HG03159 (cell line): ENCODE measurements at regions not wholly inside any gene's neighbourhood (a gene's known extent, or its start where the extent isn't known, plus 50 kb on each side); places are given as distances from the start of the nearest gene placed in this dataset.

Experiments
- ATAC-seq: cut with Tn5 transposase; IDR thresholded peaks from one replicate; pipeline ENCODE4 v1.9.1; 2021; ENCODE audit warnings: mild to moderate bottlenecking, moderate library complexity; ENCODE audit not compliant: unreplicated experiment

DNA sequence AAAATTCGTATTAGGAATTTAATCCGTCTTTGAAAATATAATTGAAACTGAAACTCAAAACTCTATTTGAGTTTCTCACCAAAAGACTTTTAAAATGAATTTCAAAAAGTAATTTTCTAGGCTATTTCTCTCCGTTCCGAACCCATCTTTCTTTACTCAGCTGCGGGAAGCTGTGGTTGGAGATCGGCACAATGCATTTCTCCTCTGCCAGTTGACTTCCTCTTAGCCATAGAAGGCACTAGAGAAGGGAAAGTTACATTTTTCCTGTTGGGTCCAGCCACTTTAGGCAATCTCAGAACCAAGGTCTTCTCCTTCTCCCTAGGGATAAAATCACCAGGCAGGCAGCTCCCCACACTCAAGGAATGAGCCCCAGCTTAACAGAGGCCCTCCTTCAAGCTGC lies 133.6 kb upstream of the COL1A2 start:
- no peak for ATAC-seq

DNA sequence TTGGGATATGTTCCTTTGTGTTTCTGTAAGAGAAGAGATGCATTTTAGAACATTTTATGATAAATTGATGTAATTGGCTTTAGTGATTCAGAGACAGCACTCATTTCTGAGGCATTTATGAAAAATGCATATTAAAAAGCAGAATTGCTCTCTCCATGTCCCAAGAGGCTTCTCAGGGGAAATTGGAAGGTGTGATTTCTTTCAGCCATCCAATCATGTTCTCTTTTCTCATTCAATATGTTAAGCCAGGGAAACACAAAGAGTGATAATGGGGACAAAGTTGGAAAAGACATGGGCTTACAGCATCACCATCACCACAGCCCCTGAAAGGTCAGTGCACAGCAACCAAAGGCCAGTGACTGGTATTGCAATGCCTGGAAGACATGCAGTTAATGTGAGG lies 129.9 kb upstream of the COL1A2 start:
- ATAC-seq: no peak

DNA sequence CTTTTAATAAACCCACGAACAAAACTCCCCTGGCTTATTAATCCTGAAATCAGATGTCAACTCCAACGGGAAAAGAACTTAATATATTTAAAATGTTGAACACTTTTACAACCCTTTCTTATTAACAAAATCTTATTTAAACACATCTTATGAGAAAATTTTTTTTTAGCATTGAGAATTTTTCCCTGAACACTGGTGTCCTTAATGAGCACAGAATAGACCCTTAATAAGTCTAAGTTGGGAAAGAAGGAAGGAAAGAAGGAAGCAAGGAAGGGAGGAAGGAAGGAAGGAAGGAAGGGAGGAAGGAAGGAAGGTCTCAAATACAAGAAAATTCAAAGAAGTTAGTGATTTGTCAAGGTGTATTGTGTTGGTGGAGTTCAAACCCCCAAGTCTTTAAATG lies 129.2 kb upstream of the COL1A2 start:
- ATAC-seq: no peak

DNA sequence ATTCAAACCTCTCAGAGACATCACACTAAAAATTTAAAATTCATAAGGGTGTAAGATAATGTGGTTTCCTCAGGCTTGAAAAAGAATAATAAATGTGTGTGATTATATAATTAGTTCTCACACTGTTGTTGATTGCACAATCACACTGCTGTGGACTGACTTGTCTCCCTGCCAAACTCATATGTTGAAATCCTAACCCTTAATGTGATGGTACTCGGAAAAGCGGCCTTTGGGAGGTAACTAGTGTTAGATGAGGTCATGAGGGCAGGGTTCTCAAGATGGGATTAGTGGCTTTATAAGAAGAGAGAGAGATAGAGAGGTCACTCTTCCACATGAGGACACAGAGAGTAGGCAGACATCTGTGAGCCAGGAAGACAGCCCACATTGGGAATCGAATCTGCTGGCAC lies 128.5 kb upstream of the COL1A2 start:
- ATAC-seq: no peak

DNA sequence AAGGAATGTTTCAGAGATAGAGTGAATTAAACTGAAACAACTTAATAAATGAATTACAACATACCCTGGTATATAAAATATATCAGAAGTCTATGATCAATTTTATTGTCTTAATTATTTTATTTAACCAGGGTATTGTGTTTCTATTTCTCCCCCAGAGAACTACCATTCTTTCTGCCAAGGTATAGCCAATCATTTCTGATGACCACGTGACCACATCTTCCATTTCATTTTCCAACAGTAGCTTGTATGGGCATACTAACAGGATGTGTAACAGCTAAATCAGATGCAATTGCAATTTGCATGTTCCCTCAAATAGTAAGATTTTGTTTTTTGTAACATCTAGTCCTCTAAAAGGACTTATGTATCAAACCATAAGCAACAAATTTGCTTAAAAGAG lies 123.9 kb upstream of the COL1A2 start:
- ATAC-seq: no peak

DNA sequence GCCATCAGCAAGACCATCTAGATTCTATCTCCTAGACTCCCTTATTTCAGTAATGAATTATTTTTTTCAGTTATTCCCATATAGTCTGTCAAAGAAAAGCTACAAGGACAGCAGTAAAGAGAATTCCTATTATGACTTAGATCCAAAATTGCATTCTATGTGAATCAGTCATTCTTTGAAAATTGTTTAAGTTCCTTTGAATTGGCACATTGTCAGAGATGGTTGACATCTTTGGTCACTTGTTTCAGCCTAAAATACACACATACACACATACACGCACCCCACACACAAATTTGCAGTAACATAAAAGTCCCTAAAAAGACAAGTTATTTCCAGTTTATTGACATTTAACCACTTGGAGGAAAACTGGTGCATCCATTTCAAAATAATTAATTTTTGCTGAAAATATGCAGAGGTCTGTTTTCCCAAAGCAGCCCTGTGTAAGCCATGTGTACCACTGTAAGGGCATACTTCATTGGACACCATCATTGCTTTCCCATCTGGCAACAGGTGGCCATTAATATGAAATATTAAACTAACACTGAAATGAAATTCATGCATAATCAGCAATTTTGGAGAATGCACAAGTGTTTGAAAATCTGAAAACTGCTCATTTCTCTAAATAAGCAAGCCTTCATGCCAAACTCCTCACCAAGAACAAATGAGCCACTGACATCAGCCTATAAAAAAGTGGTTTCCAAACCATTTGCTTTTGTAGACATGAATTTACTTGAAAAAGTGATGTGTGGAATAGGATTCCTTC lies 121.7 kb upstream of the COL1A2 start:
- ATAC-seq: no peak

DNA sequence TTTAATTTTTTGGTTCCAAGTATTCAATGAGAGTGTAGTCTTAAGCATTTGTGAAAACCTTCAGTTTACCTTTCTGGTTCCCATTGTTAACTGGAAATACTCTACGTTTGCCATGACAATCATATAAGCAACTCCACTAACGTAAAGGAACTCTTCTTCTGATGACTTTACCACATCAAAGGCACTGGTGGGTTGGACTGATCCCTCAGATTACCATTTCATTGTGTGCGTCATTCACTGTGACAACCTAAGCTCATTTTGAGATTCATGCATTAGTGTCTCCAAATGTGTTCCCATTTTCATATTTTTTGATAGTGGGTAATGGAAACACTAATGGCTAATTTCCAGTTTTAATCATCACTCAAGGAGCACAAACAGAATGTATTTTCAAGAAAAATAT lies 119.9 kb upstream of the COL1A2 start:
- no peak for ATAC-seq

DNA sequence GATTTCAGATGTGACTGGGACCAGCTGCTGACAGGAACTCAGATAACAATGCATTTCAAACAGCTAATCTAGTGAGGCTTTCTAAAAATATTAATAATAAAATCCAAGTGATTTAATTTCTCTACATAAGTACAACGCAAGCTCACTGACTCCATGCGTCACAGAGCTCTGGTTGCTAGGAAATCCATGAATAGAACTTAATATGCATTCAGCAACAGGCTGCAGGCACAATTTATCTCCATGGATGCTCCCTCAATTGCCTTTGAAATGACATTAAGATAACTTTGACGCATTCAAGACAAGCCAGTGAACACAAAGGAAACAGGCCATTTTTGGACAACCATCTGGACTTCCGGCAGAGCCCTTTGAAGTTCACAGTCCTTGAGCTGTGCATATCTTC lies 118.7 kb upstream of the COL1A2 start:
- no peak for ATAC-seq

DNA sequence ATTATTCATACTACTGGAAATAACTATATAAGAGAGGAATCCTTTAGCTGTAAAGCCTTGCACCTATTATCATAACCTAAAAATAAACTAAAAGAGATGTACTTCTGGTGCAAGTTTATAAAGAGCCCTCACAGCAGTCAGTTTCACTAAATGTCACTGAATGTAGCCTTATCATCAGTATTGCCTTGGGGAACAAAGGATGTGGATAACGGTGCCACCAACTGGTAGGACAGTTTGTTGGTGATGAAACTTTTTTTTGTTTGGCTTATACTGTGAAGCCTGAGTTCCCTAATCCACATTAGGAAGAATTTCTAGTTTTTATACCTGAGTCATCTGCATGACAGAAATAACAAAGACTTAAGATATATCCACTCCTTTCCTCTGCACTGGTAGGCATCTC lies 117.9 kb upstream of the COL1A2 start:
- no peak for ATAC-seq

DNA sequence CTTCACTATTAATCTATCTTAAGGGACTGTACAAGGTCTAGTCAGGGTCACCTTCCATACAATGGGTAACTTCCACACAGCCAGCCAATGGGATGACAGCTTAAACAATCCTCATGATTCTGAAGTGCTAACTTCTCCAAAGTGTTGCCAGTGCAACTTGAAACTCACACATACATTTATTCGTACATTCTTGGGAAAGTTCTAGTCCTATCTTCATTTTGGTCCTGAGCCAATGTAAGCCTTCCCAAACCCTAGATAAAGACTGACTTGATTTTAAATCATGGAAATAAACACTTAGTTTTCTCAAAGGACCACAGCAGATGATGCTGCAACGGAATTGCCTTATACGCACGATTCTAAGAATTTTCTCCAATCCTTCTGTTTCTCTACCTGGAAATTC lies 117.5 kb upstream of the COL1A2 start:
- ATAC-seq: no peak

DNA sequence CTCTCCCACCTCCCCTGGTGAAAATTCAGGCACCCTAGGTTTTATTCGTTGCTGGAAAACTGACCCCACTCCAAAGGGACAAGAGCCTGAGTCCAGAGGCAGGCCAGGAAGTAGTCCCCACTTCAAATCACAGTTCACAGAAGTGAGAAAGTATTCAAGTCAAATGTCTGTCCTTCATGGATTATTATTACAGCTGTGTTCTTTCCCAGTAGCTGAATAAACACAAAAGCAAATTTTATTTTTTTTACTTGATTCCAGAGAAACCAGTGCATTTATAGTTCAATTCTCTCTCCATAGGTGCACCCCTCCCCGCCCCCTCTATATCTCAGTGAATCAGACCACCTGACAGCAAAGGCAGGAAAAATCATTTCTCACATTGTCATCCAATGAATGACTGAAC lies 113.8 kb upstream of the COL1A2 start:
- ATAC-seq: no peak

DNA sequence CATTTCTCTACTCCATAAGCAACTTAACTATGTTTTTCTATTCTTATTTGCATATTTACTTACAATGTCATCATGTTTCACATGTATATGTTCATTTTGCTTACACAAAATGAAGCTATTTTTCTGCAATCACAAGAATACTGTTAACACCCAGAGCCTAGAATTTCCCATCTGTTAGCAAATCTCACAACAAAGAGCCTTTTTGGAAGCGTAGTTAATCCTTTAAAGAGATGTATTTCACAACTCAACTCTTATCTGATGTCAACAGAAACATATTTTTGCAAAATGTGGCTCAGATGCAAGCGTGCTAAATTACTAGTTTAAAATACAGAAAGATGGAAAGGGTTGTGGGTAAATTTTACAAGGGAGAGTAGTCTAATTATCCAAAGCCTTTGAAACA lies 110.6 kb upstream of the COL1A2 start:
- ATAC-seq: no peak

DNA sequence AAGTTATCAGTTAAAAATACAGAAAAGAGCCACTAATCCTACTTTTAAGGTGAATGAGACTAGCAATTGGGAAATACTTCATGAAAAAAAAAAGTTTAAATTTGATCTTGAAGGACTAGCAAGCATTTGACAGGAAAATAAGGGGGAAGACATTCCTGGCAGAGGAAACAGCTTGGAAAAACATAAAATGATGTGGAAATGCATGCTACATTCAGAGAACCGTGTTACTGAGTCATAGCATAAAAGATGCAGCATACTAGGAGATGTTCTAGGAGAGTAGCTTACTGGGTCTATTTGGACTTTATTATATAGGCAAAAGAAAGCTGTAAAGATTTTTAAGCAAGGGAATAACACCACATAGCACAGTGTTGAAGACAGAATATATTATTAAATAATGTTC lies 108.6 kb upstream of the COL1A2 start:
- no peak for ATAC-seq

DNA sequence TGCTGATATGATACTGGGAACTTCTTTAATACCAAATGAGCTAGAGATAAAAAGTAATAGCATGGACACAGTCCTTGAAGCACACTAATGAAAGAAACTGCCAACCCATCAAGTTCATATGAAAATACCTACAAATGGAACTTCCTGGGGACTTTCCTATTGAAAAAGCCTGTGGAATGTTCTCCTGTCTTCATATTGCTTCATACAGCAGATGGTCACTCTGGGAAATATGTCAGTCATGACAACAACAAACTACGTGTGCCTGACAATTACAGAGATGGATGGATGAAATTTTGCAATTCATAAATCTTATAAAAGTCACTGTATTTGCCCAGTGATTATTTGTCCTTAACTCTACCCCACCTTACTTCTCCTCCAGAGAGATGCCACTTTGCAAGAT lies 106.6 kb upstream of the COL1A2 start:
- no peak for ATAC-seq

DNA sequence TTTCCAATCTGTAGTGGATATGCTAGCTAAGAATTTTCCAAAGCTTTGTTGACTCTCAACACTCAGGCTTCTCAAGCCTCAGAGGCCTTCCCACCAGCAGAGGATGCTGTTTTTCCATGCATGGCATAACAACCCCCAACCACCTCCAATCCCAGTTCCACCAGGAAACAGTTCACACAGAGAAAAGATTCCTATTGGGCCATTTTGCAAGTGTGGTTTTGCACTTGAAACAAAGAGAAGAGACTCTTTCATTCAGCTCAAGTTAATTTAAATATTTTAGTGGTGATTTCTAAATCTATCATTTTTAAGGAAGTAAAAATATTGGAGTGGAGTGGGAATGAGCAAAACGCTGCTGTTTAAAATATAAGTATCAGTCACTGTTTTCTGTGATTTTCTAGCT lies 105.6 kb upstream of the COL1A2 start:
- no peak for ATAC-seq

DNA sequence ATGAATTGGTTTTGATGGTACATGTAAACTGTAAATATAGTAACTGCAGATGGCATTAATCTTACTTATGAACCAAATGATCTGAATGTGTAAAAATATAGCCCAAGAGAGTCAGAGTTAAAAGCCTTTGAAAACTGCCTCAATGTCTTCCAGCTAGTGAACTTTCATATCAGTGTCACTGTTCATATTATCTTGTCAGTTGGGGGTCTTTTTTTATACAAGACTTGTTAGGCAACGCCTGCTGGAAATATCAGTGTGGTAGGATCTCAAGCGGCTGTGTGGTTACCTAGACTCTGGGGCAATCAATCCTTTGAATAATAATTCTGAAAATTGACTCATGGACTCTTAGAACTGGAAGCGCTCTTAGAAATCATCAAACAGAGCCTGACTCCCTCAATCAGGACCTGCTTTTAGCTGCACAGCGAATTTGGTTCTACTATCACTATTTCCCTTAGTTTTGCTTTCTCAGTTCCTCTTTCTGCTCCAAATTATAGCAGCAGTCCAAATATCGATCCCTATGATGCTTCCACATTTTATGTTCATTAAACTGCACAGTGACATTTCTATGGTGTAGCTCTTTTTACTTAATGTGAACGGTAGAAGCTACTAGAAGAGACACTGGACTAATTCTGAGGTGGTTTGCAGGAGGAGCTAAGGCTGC lies 100.1 kb upstream of the COL1A2 start:
- no peak for ATAC-seq

DNA sequence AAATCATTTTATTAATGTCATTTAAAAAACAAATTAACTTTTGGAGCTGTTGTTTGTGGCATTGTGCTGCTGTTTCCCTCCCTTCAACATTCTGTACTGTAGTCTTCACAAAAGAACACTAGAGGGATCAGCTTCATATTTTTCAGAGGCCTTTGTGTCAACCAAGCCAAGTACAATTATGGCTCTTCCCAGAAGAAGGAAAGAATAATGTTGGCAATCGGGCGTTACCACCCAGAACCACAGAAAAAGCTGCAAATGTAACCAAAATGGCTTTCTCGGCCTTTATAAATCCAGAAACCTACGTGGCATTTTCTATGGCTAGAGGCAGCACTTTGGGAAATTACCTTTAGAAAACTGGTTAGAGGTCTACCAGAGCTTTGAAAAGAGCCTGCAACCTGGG lies 98.8 kb upstream of the COL1A2 start:
- ATAC-seq: no peak

DNA sequence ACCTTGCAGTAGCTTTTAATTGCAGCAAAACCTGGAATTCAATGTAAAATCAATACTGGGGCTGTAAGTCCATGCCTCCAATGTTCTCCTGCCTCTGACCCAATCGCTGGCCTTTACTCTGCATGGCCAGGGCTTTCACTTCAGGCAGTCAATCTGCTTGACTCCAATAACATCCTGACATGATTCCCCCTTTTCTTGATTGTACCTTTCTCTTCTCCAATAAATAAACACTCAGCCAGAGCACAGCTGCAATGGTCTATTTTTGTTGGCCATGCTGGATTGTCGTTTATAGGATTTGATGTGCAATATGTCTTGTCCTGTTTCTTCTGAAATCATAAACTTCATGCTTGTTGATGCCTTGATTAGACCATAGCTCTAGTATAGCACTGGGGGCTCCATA lies 97.8 kb upstream of the COL1A2 start:
- no peak for ATAC-seq

DNA sequence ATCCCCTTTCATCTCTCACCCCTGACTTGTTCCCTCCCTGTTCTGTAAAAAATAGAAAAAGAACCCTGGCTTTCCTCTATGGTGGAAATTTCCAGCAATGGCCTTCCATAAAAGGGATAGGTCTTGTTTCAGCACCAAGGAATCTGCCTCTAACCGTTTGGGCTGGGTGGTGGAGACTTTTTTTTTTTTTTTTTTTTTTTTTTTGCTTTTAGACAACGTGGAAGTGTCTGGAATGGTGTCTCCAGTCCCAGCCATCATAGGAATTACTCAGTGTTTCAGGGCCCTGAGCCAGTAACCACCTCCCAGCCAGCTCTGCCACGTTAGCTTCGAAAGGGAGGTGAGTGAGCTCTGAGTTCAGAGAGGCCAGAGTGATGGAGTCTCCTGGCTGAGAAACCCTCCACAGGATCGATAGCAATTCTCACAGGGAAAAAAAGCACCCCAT lies 97.3 kb upstream of the COL1A2 start:
- ATAC-seq: no peak

DNA sequence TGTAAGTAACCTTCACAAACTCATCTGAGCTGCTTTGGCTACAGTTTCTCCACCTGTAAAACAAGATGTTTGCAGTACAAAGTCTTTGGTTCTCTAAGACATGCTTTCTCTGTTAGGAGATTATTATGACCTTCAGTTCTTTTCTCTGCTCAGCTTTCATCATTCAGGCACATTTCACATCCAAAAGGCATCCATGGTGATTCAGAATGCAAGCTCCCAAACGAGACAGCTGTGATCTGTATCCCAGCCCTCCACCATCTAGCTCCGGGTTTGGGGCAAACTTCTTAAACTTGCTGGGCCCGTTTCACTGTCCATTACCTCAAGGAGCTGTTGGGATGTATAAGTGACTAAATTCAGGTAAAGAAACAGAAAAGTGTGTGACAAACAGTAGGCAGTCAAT lies 95.8 kb upstream of the COL1A2 start:
- ATAC-seq: no peak

DNA sequence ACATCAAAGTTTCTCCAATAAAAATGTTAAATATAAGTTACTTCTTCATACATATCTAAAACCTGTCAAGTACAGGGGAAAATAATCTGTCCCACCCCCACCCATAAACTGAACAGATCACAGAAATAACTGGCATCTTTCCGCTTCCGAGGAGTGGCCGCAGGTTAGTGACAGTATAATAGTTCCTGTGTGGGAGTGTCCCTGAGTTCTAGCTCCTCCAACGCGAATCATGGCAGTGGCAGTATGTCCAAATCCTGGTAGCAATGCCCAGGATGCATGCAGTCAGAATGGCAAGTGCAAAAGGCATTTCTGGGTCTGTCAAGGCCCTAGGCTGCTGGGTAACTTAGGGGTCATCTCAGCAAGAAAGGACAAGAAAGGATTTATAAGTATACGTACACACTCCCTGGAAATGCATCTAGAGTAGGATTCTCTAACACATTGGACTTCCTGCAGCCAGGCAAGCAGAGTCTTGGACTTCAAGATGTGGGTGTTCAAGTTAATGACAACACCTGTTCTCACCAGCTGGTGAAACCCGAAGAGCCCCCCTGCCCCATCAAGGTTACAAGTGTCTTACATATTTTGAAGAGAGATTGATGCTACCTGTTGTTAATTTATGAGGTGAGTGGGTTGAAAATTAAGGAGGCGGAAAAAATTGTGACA lies 94.4 kb upstream of the COL1A2 start:
- ATAC-seq: no peak

DNA sequence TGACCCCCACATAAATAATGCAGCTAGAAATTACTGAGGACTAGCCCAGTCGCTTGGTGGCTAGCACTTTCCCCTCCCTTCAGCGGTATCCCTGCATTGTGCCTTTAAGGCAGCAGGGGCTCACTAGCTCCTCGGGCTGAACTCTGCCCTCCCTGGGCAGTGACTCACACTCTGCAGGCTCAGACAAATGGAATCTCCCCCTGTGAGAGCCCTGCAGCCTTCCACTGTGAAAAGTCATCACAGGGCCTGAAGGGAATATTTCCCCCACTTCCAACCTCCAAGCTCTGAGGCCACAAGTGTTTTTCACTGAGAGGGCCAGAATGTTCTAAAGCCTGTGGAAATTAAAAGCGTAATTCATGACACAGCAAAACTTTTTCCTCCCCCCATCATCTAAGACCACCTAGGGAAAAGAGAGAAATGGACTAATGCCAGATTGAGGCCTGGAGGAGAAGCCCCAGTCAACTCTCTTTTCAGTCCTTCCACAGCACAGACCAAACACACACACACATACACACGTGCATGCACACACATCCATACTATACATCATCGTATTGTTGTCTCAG lies 93.6 kb upstream of the COL1A2 start:
- no peak for ATAC-seq
